Ishikawa (cell line): ENCODE measurements at regions not wholly inside any gene's neighbourhood (a gene's known extent, or its start where the extent isn't known, plus 50 kb on each side); places are given as distances from the start of the nearest gene placed in this dataset.

Source experiments
- CEBPB ChIP-seq: IDR thresholded peaks from 2 replicates; pipeline ENCODE4 v1.6.1; 2012
- EGR1 ChIP-seq: IDR thresholded peaks from 2 replicates; pipeline ENCODE4 v1.6.1; 2012
- EP300 ChIP-seq: IDR thresholded peaks from 2 replicates; pipeline ENCODE4 v1.6.1; 2012; ENCODE audit warnings: borderline replicate concordance
- FOXM1 ChIP-seq: IDR thresholded peaks from 2 replicates; pipeline ENCODE4 v1.6.1; 2012; ENCODE audit warnings: low read depth, borderline replicate concordance
- MAX ChIP-seq: IDR thresholded peaks from 2 replicates; pipeline ENCODE4 v1.6.1; 2012
- NFIC ChIP-seq: IDR thresholded peaks from 2 replicates; pipeline ENCODE4 v1.6.1; 2012
- RAD21 ChIP-seq: IDR thresholded peaks from 2 replicates; pipeline ENCODE4 v1.6.1; 2012; ENCODE audit warnings: low read depth
- REST ChIP-seq: IDR thresholded peaks from 2 replicates; pipeline ENCODE4 v1.6.1; 2012; ENCODE audit warnings: low read depth, mild to moderate bottlenecking
- TAF1 ChIP-seq: IDR thresholded peaks from 2 replicates; pipeline ENCODE4 v1.6.1; 2012; ENCODE audit warnings: low read depth, mild to moderate bottlenecking
- TCF12 ChIP-seq: IDR thresholded peaks from 2 replicates; pipeline ENCODE4 v1.6.1; 2012; ENCODE audit warnings: low read depth
- TEAD4 ChIP-seq: IDR thresholded peaks from 2 replicates; pipeline ENCODE4 v1.6.1; 2012
- YY1 ChIP-seq: IDR thresholded peaks from 2 replicates; pipeline ENCODE4 v1.6.1; 2012; ENCODE audit warnings: low read depth
- ZBTB7A ChIP-seq: IDR thresholded peaks from 2 replicates; pipeline ENCODE4 v1.6.1; 2012; ENCODE audit warnings: low read depth
- TF ChIP-seq, protein P1 (sequence below): IDR thresholded peaks from 2 replicates; pipeline ENCODE4 v1.6.1; 2012

- TF ChIP-seq RAD21 (no peak), TCF12 (no peak), REST (no peak), FOXM1 (no peak), TAF1 (no peak), YY1 (no peak), MAX (no peak), TEAD4 (no peak), CEBPB (no peak), EP300 (no peak), ZBTB7A (no peak), NFIC (no peak), EGR1 (no peak)
- TF ChIP-seq, protein P1, sequence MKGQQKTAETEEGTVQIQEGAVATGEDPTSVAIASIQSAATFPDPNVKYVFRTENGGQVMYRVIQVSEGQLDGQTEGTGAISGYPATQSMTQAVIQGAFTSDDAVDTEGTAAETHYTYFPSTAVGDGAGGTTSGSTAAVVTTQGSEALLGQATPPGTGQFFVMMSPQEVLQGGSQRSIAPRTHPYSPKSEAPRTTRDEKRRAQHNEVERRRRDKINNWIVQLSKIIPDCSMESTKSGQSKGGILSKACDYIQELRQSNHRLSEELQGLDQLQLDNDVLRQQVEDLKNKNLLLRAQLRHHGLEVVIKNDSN, result no peak
Observed at GRCh38 chr6:106017454-106017853, 68.7 kb upstream of the PRDM1 start.
